NCI-H1105 (cell line): ENCODE measurements at regions not wholly inside any gene's neighbourhood (a gene's known extent, or its start where the extent isn't known, plus 50 kb on each side); places are given as distances from the start of the nearest gene placed in this dataset.

Source experiments
- DNase-seq: peaks from one replicate; lab custom pipeline; 2025; lab: John Stamatoyannopoulos, UW

DNA sequence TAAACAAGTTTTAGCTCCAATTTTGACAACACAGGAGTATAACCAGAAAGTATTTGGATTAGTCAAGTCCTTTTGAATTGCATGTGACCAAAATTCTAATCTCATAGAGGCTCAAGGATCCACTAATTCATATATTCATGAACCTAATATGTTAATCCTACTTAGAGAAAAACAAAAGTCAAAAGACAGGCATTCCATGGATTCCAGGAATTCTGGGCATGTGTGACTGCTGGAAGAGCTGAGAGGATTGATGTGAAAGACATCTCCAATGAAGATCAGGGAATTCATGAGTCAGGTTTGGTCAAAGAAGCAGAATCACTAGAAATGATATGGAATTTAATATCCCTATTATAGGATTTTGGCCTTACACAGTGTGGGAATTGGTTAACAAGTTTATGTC is 1494.6 kb upstream of the DDX18 start:
- DNase-seq: no peak

DNA sequence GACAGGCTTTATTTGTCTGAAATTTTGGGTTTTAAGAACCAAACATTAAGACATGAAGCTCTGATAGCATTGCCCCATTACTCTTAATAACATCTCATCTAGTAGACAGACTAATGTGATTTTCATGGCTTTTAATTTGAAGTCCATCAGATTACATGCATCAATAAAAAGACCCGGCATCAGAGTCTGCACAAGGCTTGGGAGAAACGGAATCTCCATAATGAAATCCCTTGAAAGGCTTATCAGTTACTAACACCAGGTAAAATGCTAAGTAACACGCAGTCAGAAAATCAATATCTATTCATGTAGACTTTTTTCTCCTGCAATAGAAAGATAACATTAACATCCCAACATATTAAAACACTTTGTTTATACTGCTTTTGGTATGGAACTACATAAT is 1485.2 kb upstream of the DDX18 start:
- DNase-seq: no peak

DNA sequence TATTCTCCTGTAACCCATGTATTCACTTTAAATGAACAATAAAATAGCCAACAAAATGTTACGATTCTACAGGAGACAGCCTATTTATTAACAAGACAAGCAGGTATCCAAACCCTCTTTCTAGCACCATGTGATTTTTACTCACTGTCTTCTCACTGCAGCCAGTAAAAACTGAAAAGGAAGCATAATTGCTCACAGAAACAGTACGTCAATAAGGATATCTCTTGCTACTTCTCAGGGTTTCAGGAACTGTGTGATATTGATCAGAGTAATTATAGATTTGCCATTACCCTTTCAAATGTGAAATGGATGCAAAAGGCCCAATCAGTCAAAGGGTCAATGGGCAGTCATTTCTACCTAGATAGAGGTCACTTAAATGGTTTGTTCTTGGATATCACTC is 1473.8 kb upstream of the DDX18 start:
- no peak for DNase-seq

DNA sequence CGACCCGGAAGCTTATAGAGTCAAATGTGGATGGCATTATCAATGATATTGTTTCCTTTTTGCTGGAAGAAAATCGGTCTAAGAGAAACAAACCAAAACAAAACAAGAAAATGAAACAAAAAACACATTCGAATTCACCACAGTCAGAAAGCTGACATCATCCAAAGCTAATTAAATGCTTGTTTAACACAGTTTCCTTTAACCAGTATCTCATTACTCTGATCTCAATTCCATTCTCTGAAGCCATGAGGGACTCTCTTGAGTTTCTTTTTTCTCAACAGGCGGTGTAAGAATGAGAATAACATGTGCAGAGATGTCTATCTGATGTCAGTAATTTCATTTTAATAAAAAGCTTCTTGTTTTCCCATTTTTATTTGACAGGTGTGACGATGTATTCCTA is 1448.3 kb upstream of the DDX18 start:
- DNase-seq: no peak

DNA sequence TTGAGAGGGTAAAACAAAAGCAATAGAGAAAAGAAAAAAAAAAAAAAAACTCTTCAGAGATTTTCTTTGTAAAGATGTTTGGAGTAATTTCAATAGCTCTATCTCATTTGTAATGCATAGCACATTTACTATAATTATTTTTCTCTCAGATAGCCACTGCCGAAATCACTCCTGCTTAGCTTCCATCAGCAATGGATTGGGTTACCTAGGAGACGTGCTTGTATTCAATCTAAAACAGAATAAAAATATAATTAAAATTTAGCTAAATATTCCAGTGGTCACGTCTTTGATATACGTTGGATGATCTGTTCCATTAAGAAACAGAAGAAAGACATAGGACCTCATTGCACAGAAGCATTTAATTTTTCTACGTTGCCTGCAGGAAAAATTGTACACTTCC is 1435.7 kb upstream of the DDX18 start:
- no peak for DNase-seq

DNA sequence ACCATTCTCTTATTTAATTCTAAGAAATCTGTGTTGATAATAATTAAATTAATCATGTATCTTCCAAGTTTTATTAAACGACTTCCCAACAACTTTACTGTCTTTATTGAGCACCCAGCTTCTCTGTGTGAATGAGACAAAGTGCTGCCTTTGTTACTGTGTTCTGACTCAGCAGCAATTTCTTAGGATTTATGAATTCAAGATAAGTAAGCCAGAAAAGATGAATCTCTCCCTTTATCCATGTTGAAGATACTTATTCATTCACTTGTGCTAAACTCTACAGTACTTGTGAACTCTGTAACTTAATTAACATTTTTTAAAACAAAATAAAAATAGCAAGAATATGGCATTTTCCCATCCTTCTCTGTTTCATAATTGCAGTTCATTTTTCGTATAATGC is 1403.3 kb upstream of the DDX18 start:
- no peak for DNase-seq

DNA sequence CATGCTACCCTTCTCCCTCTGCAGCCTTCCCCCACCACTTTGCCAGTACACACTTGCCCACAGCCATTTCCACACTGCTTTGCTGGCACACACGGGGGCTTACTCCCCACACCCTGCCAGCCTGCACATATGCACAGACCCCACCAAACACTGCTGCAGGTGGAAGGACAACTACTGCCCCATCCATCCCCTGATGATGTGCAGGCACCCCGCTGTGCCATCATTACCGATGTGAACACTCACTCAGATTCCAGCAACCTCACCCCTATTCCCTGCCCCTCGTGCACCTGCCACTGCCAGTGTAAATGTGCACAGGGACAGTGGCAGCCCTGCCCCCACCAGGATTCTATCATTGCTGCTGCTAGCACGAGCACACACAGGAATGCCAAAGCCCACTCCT is 1400.8 kb upstream of the DDX18 start:
- no peak for DNase-seq

DNA sequence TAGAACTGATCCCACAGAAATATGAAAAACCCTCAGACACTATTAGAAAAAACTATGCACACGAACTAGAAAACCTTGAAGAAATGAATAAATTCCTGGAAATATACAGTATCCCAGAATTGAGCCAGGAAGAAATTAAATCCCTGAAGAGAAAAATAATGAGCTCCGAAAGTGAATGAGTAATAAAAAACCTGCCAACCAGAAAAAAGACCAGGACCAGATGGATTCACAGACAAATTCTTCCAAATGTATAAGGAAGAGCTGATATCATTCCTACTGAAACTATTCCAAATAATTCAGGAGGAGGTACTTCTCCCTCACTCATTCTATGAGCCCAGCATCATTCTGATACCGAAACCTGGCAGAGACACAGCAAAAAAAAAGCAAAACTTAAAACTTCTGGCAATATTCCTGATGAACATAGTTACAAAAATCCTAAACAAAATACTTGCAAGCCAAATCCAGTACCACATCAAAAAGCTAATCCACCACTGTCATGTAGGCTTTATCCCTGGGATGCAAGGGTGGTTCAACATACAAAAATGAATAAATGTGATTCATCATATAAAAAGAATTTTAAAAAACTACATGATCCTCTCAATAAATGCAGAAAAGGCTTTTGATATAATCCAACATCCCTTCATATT is 1397.6 kb upstream of the DDX18 start:
- no peak for DNase-seq

DNA sequence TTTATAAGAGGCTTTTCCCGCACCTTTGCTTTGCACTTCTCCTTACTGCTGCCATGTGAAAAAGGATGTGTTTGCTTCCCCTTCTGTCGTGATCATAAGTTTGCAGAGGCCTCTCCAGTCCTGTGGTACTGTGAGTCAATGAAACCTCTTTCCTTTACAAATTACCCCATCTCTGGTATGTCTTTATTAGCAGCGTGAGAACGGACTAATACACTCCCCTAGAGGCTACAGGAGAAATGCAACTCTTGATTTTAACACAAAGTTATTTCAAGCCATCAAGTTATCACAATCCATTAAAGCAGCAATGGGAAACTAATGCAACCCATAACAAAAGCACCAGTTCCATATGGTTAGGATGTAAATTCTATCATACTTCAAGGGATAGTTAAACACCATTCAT is 1378.8 kb upstream of the DDX18 start:
- no peak for DNase-seq

DNA sequence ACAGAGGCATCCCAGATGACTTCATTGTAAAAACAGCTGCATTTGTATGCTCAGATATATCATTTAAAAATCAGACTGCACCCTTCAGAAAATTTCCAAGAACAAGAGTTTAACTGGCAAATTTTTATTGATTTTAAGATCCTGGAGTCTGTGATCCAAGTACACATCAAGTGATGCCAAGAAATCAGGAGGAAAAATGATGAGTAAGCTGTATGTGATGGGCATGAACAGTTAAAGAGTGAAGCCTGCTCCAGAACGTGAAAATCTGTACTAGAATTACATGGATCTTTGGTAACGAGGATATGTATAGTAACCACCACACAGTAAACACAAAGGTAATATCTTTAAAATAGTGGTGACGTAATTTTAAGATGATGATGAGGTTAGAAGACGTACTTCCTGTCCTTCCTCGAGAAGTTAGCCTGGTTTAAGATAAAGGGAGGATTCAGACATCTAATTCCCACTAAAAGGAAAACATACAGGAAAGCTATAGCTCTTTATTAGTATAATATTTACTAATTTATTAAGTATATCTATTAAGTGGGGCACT is 1374.3 kb upstream of the DDX18 start:
- DNase-seq: no peak

DNA sequence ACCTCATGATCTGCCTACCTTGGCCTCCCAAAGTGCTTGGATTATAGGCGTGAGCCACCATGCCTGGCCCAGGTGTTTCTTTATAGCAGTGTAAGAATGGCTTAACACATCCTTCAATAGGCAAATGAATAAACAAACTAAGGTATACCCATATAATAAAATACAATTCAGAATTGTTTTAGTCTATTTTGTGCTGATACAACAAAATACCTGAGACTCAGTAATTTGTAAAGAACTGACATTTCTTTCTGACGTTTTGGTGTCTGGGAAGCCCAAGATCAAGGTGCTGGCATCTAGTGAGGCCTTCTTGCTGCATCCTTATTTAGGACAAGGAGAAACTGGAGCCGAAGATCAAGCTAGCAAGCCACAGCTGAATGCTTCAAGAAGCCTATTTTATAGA is 1372.1 kb upstream of the DDX18 start:
- DNase-seq: no peak

DNA sequence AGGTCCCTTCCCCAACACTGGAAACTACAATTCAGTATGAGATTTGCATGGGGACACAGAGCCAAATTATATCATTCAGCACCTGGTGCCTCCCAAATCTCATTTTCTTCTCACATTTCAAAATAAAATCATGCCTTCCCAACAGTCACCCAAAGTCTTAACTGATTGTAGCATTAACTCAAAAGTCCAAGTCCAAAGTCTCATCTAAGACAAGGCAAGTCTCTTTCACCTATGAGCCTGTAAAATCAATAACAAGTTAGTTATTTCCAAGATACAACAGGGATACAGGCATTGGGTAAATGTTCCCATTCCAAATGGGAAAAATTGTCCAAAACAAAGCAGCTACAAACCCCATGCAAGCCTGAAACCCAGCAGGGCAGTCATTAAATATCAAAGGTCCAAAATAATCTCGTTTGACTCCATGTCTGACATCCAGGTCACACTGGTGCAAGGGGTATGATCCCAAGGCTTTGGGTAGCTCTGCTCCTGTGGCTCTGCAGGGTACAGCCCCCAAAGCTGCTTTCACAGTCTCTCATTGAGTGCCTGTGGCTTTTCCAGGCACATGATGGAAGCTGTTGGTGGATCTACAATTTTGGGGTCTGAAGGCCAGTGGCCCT is 1370.1 kb upstream of the DDX18 start:
- DNase-seq: no peak

DNA sequence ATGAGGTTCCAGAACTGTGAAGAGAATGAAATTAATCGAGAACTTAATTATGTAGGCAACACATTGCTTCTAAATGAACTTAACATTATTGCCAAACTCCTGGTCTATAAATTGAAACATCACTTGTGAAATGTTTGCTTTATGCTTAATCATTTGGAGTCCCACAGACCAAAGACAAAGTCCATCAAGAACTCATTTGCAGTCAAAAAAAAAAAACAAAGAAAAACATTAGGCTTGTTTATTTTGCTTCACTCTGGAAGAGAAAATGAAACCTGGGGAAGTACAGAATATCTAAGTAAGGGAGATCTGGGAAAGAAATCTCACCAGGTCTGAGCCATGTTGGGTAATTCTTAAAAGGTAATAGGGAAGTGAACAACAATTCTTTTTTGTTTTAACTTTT is 1363.5 kb upstream of the DDX18 start:
- DNase-seq: no peak

DNA sequence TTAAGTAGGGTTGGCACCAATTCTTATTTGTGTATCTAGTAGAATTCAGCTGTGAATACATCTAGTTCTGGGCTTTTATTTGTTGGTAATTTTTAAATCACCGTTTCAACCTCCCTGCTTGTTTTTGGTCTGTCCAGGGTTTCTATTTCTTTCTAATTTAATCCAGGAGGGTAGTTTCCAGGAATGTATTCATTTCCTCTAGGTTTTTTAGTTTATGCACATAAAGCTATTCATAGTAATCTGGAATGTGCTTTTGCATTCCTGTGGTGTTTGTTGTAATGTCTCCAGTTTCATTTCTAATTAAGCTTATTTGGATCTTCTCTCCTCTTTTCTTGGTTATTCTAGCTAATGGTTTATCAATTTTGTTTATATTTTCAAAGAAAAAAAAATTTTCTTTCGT is 1361.8 kb upstream of the DDX18 start:
- DNase-seq: no peak

DNA sequence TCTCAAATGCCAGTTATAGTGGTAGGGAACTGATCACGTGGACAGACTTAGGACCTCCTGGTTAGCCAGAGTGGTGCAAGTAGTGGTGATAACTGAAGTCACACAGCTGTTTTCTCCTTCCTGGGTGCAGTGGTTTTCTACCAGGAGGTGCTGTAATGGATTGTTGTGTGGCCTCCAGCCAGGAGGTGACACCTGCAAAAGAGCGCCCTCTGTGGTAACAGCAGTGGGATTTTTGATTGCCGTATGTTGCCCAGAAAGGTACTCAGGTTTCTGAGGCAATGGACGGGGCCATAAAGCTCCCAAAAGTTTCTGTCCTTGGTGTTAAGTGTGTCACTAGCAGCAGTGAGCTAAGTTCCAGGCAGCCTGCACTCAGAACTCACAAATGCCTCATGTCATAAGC is 1358.1 kb upstream of the DDX18 start:
- no peak for DNase-seq

DNA sequence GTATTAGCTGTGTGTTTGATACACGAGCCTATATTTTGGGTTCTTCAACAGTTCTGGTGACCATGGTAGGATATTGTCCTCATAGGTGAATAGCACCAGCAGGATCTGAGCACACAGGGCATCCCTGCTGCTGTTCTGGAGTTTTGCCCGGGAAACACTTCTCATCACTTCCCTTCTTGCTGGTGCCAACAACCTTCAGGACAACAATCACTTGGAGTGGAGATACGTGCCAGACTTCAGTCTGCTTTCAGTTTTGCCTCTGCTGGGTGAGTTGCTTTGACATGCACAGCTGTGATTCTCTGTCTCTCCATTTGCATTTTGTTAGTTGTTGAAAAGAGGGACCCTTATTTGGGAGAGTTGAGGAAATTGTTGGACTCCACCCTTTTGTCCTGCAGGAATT is 1347.2 kb upstream of the DDX18 start:
- DNase-seq: peak; percentile 14

DNA sequence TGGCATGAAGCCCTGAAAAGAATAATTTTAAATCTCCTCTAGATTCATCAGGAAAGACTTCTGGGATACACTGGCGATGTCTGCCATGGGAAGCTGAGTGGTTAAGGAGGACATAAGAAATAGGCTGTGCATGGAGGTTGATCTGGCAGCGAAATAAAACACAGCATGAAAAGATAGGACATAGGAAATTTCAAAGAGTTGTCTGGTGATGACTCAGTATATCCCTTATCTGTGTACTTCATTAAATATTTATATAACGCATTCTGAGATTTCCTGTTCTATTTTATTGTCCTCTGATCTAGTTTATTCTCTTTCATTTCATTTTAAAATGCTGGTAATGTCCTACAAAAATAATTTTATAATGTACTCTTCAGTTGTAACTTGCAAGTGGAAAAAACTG is 1337.3 kb upstream of the DDX18 start:
- DNase-seq: no peak

DNA sequence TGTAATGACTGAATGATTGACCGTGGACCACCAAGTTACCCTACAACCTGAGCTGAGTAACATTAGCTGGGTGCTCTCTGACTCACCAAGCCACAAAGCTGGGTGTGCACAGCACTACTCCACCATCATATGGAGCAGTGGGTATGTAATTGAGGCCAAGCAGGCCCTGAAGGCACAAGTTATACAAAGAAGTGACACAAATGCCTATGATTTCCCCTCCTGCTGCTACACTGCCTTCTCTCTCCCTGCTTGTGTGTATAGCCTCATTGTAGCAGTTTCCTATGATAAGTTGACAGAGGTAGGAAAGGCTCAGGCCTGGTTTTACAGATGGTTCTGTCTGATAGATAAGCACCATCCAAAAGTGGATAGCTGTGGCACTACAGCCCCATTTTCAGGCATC is 1327.2 kb upstream of the DDX18 start:
- DNase-seq: no peak

DNA sequence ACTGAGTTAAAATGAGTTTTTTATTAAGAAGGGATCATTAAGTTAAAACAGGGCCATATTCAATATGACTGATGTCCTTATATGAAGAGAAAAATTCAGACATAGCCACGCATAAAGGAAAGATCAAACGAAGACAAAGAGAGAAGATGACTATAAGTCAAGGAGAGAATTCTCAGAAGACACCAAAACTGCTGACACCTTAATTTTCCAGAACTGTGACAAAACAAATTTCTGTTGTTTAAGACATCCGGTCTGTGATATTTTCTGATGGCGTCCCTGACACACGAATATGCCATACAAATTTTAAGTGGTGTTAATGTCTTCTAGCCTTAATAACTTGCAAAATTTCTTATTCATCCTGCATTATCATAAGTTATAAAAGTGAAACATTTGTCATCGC is 1325.2 kb upstream of the DDX18 start:
- no peak for DNase-seq

DNA sequence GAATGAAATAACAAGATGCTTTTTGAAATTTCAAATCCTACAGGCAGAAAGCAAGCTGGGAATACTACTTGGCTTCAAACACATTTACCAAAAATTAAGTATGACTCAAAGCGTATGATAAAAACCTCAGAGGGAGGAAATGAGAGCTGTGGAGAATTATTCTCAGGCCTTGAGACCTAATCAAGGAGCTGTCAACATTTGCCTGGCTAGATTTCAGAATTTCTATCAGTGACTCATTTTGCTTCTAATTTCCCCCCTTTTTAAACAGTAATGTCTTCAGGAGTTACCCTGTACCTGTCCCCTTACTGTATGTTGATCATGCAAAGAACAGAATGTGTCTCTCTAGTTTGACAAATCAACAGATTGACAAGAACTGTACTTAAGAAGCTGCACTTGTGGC is 1324.5 kb upstream of the DDX18 start:
- DNase-seq: no peak

DNA sequence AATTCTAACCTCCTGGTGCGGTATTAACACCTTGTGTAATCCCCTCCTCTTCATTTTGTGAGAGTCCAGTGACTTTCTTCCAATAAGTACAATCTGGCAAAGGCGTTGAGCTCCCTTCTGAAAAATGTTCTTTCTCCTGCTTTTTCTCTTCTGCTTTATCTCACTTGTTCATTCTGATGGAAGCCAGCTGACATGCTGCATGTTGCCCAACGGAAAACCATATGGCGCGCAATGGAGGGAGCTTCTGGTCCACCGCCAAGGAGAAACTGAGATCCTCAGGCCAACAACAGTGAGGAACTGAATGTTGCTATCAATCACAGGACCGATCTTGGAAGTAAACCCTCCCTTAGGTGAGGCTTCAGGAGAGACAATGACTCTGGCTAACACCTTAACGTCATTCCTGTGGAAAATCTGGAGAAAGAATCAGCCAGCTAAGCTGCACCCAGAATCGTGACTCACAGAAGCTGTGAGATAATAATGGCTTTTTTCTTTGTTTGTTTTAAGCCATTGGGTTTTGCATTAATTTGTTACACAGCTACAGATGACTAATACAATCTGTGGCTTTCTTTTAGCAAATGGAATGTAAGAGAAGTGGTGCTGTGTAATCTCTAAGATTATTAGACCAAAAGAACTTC is 1323.9 kb upstream of the DDX18 start:
- no peak for DNase-seq

DNA sequence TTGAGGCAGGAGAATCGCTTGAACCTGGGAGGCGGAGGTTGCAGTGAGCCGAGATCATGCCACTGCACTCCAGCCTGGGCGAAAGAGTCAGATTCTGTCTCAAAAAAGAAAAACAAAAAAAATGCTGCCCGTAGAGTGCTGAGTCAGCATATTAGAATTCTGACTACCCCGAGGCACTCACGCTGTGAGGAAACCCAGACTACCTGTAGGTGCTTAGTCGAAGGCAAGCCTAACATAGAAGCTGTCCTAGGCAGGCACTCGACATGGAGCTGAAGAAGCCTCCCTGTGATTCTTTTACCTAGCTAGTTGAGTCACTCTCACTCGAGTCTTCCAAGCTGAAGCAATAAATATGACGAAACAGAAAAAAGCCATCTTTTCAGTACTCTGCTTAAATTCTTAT is 1323.2 kb upstream of the DDX18 start:
- DNase-seq: no peak

DNA sequence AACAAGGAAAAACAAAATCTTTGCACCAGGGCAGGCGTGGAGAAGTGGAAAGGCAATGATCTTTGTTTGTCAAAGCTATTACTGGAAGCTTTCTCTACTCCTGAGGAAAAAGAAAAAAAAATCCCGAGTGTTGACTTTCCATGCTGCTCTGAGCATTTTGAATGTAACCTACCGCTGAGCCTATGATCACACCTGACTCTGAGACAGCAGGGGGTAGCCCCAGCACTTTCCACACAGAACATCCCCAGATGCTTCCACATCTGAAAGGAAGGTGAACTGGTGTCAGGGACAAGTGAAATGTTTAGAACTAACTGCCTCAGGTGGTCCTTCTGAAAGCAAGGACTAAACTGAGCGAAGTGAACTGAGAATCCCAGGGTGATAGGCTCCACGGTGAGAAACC is 1315.1 kb upstream of the DDX18 start:
- DNase-seq: no peak
